ENCODE measurements at regions not wholly inside any gene's neighbourhood (a gene's known extent, or its start where the extent isn't known, plus 50 kb on each side); places are given as distances from the start of the nearest gene placed in this dataset.

DNA sequence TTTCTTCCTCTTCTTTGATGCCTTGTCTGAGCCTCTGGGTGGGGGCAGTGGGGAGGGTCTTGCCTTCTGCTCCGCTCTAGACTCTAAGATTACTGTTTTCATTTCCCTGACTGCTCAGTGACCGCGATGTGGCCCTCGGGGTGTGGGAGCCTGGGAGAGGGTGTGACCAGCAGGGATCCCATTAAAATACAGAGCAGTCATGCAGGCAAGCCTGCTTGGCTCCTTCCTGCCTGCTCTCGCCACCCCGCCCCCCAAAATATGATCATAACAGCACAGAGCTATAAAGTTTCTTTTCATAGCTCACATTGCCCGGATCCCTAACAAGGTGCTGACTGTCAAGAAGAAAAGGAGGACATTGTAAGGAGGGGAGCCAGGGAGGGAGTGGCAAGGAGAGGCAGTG lies 332.9 kb downstream of the RAB28 start:
- Histone ChIP-seq H3K27ac (ENCODE audit: low read depth, low read length) (no peak overlapping the region), H3K9me3 (ENCODE audit: control insufficient read depth in 3 of 3, low read length in 3 of 3) (no peaks in the 10 kb centered on the region), H3K9ac (ENCODE audit: low read depth in 1 of 3, low read length in 3 of 3) (no peak overlapping the region), H3K36me3 (ENCODE audit: control insufficient read depth in 3 of 3, insufficient read depth in 3 of 3, low read length in 3 of 3) (no peaks in the 10 kb centered on the region), H3K27me3 (ENCODE audit: control insufficient read depth in 3 of 3, insufficient read depth in 3 of 3, low read length in 3 of 3) (no peaks in the 10 kb centered on the region), H3K4me1 (ENCODE audit: control insufficient read depth in 3 of 3, insufficient read depth in 3 of 3, low read length in 3 of 3) (no peaks in the 10 kb centered on the region), H3K4me3 (ENCODE audit: low read length in 3 of 3) (no peak overlapping the region)

DNA sequence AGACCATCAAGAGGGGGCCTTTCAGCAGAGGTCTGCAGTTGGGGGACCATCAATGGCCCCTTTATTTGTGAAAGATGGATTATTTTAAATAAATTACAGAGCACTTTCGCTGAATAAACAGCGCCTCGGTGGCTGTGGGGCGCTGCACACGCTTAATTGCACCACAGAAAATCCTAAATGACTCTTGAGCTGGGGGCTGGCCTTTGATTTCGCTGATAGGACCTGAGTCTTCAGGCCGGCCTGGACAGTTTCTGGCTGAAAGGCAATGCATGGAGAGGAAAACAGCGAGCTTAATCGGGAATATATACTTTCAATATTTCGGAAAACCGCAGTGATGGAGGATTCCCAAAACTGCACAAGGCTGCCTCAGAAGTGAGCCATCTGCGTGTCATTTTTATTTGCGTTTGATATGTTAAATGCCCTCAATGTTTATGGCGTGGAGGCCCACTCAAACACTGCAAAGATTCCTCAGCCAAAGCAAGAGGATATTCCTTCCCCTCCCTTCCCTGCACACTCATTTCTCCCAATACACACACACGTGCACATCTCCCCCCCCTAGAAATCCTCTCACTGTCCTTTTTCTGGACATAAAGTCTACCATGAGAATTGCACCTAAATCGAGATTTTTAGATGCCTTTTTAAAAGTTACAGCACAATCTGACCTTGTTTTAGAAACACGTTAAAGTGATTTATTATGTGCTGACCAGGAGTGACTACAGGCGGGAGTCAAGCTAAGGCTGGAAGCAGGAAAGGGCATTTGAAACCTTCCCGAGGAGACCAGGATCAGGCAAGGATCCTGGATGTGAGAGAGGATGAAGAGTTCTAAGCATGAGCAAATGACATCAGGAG lies 340.7 kb downstream of the RAB28 start:
- no peak overlapping the region for H3K9ac ChIP-seq (ENCODE audit: low read depth in 1 of 3, low read length in 3 of 3)
- H3K9me3 ChIP-seq (ENCODE audit: control insufficient read depth in 3 of 3, low read length in 3 of 3), result no peaks in the 10 kb centered on the region
- H3K4me1 ChIP-seq (ENCODE audit: control insufficient read depth in 3 of 3, insufficient read depth in 3 of 3, low read length in 3 of 3), result no peaks in the 10 kb centered on the region

GRCh38 chr4:13142726-13143125 lies 341.4 kb downstream of the RAB28 start:
- no peaks in the 10 kb centered on the region for H3K4me1 ChIP-seq (ENCODE audit: control insufficient read depth in 3 of 3, insufficient read depth in 3 of 3, low read length in 3 of 3)
- H3K4me3 ChIP-seq (ENCODE audit: low read length in 3 of 3), result no peak overlapping the region
- no peak overlapping the region for H3K27ac ChIP-seq (ENCODE audit: low read depth, low read length)
- H3K27me3 ChIP-seq (ENCODE audit: control insufficient read depth in 3 of 3, insufficient read depth in 3 of 3, low read length in 3 of 3), result no peaks in the 10 kb centered on the region
- H3K9me3 ChIP-seq (ENCODE audit: control insufficient read depth in 3 of 3, low read length in 3 of 3), result no peaks in the 10 kb centered on the region
- H3K36me3 ChIP-seq (ENCODE audit: control insufficient read depth in 3 of 3, insufficient read depth in 3 of 3, low read length in 3 of 3), result no peaks in the 10 kb centered on the region
- no peak overlapping the region for H3K9ac ChIP-seq (ENCODE audit: low read depth in 1 of 3, low read length in 3 of 3)

More for the DNA sequence above, 340.7 kb downstream of the RAB28 start:
- Histone ChIP-seq H3K27ac (ENCODE audit: low read depth, low read length) (no peak overlapping the region), H3K36me3 (ENCODE audit: control insufficient read depth in 3 of 3, insufficient read depth in 3 of 3, low read length in 3 of 3) (no peaks in the 10 kb centered on the region), H3K4me3 (ENCODE audit: low read length in 3 of 3) (no peak overlapping the region), H3K27me3 (ENCODE audit: control insufficient read depth in 3 of 3, insufficient read depth in 3 of 3, low read length in 3 of 3) (no peaks in the 10 kb centered on the region)

- Histone ChIP-seq H3K36me3 (ENCODE audit: control insufficient read depth in 3 of 3, insufficient read depth in 3 of 3, low read length in 3 of 3) (no peaks in the 10 kb centered on the region), H3K27me3 (ENCODE audit: control insufficient read depth in 3 of 3, insufficient read depth in 3 of 3, low read length in 3 of 3) (no peaks in the 10 kb centered on the region), H3K4me3 (ENCODE audit: low read length in 3 of 3) (no peak overlapping the region), H3K4me1 (ENCODE audit: control insufficient read depth in 3 of 3, insufficient read depth in 3 of 3, low read length in 3 of 3) (no peaks in the 10 kb centered on the region), H3K27ac (ENCODE audit: low read depth, low read length) (no peak overlapping the region), H3K9me3 (ENCODE audit: control insufficient read depth in 3 of 3, low read length in 3 of 3) (no peaks in the 10 kb centered on the region), H3K9ac (ENCODE audit: low read depth in 1 of 3, low read length in 3 of 3) (no peak overlapping the region)
Measured at GRCh38 chr4:13142191-13142590, 341.9 kb downstream of the RAB28 start.

- no peak overlapping the region for H3K9ac ChIP-seq (ENCODE audit: low read depth in 1 of 3, low read length in 3 of 3)
- H3K4me1 ChIP-seq (ENCODE audit: control insufficient read depth in 3 of 3, insufficient read depth in 3 of 3, low read length in 3 of 3), result no peaks in the 10 kb centered on the region
- H3K27me3 ChIP-seq (ENCODE audit: control insufficient read depth in 3 of 3, insufficient read depth in 3 of 3, low read length in 3 of 3), result no peaks in the 10 kb centered on the region
- H3K27ac ChIP-seq (ENCODE audit: low read depth, low read length), result no peak overlapping the region
- H3K4me3 ChIP-seq (ENCODE audit: low read length in 3 of 3), result no peak overlapping the region
- H3K36me3 ChIP-seq (ENCODE audit: control insufficient read depth in 3 of 3, insufficient read depth in 3 of 3, low read length in 3 of 3), result no peaks in the 10 kb centered on the region
- no peaks in the 10 kb centered on the region for H3K9me3 ChIP-seq (ENCODE audit: control insufficient read depth in 3 of 3, low read length in 3 of 3)
Measured at GRCh38 chr4:13137390-13137789, 346.8 kb downstream of the RAB28 start.

DNA sequence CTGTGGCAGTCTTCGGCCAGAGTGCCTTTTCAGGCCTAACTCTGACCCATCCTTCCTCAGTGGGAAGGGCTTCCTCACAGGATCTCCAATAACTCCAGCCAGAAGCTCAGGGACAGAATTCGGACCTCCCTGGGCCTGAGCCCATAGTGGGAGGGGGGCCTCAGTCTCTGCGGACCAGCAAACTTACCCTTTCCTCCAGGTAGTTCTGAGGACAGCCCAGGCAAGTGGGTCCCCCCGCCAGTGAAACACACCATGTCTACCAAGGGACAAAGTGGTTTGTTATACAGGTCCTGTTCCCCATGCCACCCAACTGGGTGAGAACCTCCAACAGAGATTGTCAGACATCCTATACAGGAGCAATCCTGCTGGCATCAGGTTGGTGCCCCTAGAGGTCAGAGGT lies 350.4 kb downstream of the RAB28 start:
- no peak overlapping the region for H3K27ac ChIP-seq (ENCODE audit: low read depth, low read length)
- H3K9ac ChIP-seq (ENCODE audit: low read depth in 1 of 3, low read length in 3 of 3), result no peak overlapping the region
- H3K4me1 ChIP-seq (ENCODE audit: control insufficient read depth in 3 of 3, insufficient read depth in 3 of 3, low read length in 3 of 3), result no peaks in the 10 kb centered on the region
- H3K27me3 ChIP-seq (ENCODE audit: control insufficient read depth in 3 of 3, insufficient read depth in 3 of 3, low read length in 3 of 3), result no peaks in the 10 kb centered on the region
- H3K9me3 ChIP-seq (ENCODE audit: control insufficient read depth in 3 of 3, low read length in 3 of 3), result peaks cover 0 to 2% (median 0%) of the 10 kb centered on the region in 3 donors
- no peak overlapping the region for H3K4me3 ChIP-seq (ENCODE audit: low read length in 3 of 3)
- no peaks in the 10 kb centered on the region for H3K36me3 ChIP-seq (ENCODE audit: control insufficient read depth in 3 of 3, insufficient read depth in 3 of 3, low read length in 3 of 3)

GRCh38 chr4:13130848-13131247 lies 353.3 kb downstream of the RAB28 start:
- no peaks in the 10 kb centered on the region for H3K36me3 ChIP-seq (ENCODE audit: control insufficient read depth in 3 of 3, insufficient read depth in 3 of 3, low read length in 3 of 3)
- H3K9me3 ChIP-seq (ENCODE audit: control insufficient read depth in 3 of 3, low read length in 3 of 3), result peaks cover 0 to 2% (median 0%) of the 10 kb centered on the region in 3 donors
- H3K9ac ChIP-seq (ENCODE audit: low read depth in 1 of 3, low read length in 3 of 3), result no peak overlapping the region
- H3K27me3 ChIP-seq (ENCODE audit: control insufficient read depth in 3 of 3, insufficient read depth in 3 of 3, low read length in 3 of 3), result no peaks in the 10 kb centered on the region
- H3K27ac ChIP-seq (ENCODE audit: low read depth, low read length), result no peak overlapping the region
- H3K4me1 ChIP-seq (ENCODE audit: control insufficient read depth in 3 of 3, insufficient read depth in 3 of 3, low read length in 3 of 3), result no peaks in the 10 kb centered on the region
- H3K4me3 ChIP-seq (ENCODE audit: low read length in 3 of 3), result no peak overlapping the region

- Histone ChIP-seq H3K27ac (ENCODE audit: low read depth, low read length) (no peak overlapping the region), H3K4me1 (ENCODE audit: control insufficient read depth in 3 of 3, insufficient read depth in 3 of 3, low read length in 3 of 3) (no peaks in the 10 kb centered on the region), H3K9ac (ENCODE audit: low read depth in 1 of 3, low read length in 3 of 3) (no peak overlapping the region), H3K36me3 (ENCODE audit: control insufficient read depth in 3 of 3, insufficient read depth in 3 of 3, low read length in 3 of 3) (no peaks in the 10 kb centered on the region), H3K4me3 (ENCODE audit: low read length in 3 of 3) (no peak overlapping the region), H3K27me3 (ENCODE audit: control insufficient read depth in 3 of 3, insufficient read depth in 3 of 3, low read length in 3 of 3) (no peaks in the 10 kb centered on the region), H3K9me3 (ENCODE audit: control insufficient read depth in 3 of 3, low read length in 3 of 3) (peaks cover 0 to 2% (median 0%) of the 10 kb centered on the region in 3 donors)
Measured at GRCh38 chr4:13129095-13129494, 355.0 kb downstream of the RAB28 start.

DNA sequence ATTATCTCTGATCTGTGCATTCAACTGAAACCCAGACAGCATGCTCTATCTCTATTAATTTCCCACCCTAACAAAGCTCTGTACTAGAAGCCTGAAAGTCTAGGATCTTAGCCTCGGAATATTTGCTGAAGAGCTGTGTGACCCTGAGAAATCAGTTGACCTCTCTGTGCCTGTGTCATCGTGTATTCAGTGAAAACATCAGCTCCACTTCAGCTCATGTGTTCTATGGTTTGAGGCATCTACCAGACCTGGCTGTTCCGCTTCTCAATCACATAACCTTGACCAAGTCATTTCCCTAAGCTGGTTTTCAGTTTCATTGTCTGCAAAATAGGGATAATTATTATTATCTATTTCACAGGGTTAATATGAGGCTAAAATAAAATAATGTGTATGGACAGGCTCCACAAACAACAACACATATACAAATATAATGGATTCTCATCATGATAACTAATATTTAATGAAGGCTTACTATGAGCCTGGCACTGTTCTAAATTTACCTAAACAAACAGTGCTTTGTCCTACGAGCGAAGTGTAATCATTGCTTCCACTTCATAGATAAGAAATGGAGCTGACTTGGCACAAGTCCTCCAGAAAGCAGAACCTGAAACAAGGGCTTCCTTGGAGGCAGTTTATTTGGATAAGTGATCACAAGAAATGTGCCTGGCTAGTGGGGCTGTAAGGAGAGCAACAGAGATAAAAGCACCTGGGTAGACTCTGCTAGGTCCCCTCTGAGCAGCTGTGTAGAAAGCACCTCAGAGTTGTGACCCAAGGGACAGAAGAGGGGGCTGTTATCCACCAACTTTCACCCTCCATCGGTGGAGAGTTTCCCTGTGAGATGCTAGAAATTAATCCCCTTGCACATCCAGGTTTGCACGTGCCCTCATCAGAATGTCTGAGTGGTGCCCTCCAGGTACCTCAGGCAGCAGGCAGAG lies 356.9 kb downstream of the RAB28 start:
- Histone ChIP-seq H3K27me3 (ENCODE audit: control insufficient read depth in 3 of 3, insufficient read depth in 3 of 3, low read length in 3 of 3) (no peaks in the 10 kb centered on the region), H3K9ac (ENCODE audit: low read depth in 1 of 3, low read length in 3 of 3) (no peak overlapping the region), H3K27ac (ENCODE audit: low read depth, low read length) (no peak overlapping the region), H3K4me3 (ENCODE audit: low read length in 3 of 3) (no peak overlapping the region), H3K9me3 (ENCODE audit: control insufficient read depth in 3 of 3, low read length in 3 of 3) (peaks cover 0 to 2% (median 0%) of the 10 kb centered on the region in 3 donors), H3K36me3 (ENCODE audit: control insufficient read depth in 3 of 3, insufficient read depth in 3 of 3, low read length in 3 of 3) (no peaks in the 10 kb centered on the region), H3K4me1 (ENCODE audit: control insufficient read depth in 3 of 3, insufficient read depth in 3 of 3, low read length in 3 of 3) (no peaks in the 10 kb centered on the region)

- H3K36me3 ChIP-seq (ENCODE audit: control insufficient read depth in 3 of 3, insufficient read depth in 3 of 3, low read length in 3 of 3), result no peaks in the 10 kb centered on the region
- H3K27ac ChIP-seq (ENCODE audit: low read depth, low read length), result no peak overlapping the region
- no peaks in the 10 kb centered on the region for H3K9me3 ChIP-seq (ENCODE audit: control insufficient read depth in 3 of 3, low read length in 3 of 3)
- no peak overlapping the region for H3K4me3 ChIP-seq (ENCODE audit: low read length in 3 of 3)
- H3K27me3 ChIP-seq (ENCODE audit: control insufficient read depth in 3 of 3, insufficient read depth in 3 of 3, low read length in 3 of 3), result no peaks in the 10 kb centered on the region
- no peak overlapping the region for H3K9ac ChIP-seq (ENCODE audit: low read depth in 1 of 3, low read length in 3 of 3)
- H3K4me1 ChIP-seq (ENCODE audit: control insufficient read depth in 3 of 3, insufficient read depth in 3 of 3, low read length in 3 of 3), result no peaks in the 10 kb centered on the region
Measured at GRCh38 chr4:13118633-13119032, 365.5 kb downstream of the RAB28 start.

Measured in skeletal muscle tissue (tissue), 3 donors.